Astrocyte (in vitro differentiated cells and primary cell): ENCODE measurements at regions not wholly inside any gene's neighbourhood (a gene's known extent, or its start where the extent isn't known, plus 50 kb on each side); places are given as distances from the start of the nearest gene placed in this dataset.

Experiments
- DNase-seq: peaks from one replicate; pipeline ENCODE4 v3.0.0-alpha.2; 2010; ENCODE audit warnings: low read depth
- FAIRE-seq: peaks from 2 replicates; lab custom pipeline; 2011; peaks lifted over from hg19 to GRCh38; lab: Jason Lieb, UNC
- H2AFZ ChIP-seq: 2 replicates; pipeline ENCODE4 v1.6.0; 2012; ENCODE audit warnings: low read depth, low read length, inconsistent platforms
- H3K27ac ChIP-seq: 2 replicates; pipeline ENCODE4 v1.5.1; 2011; ENCODE audit warnings: low read depth, low read length, inconsistent platforms
- H3K27me3 ChIP-seq: 2 replicates; pipeline ENCODE4 v1.6.0; 2011; ENCODE audit warnings: low read length, inconsistent platforms; ENCODE audit not compliant: insufficient read depth
- H3K36me3 ChIP-seq: 2 replicates; pipeline ENCODE4 v1.5.1; 2011; ENCODE audit warnings: low read length, inconsistent platforms; ENCODE audit not compliant: insufficient read depth
- H3K4me1 ChIP-seq: 2 replicates; pipeline ENCODE4 v1.5.1; 2011; ENCODE audit warnings: low read length, inconsistent platforms; ENCODE audit not compliant: insufficient read depth
- H3K4me2 ChIP-seq: 2 replicates; pipeline ENCODE4 v1.6.0; 2012; ENCODE audit warnings: low read length, inconsistent platforms
- H3K4me3 ChIP-seq: 2 replicates; pipeline ENCODE4 v1.5.1; 2011; ENCODE audit warnings: low read depth, mild to moderate bottlenecking, low read length, inconsistent platforms; ENCODE audit not compliant: insufficient read depth
- H3K79me2 ChIP-seq: 2 replicates; pipeline ENCODE4 v1.6.0; 2012; ENCODE audit warnings: mild to moderate bottlenecking, low read length, inconsistent platforms; ENCODE audit not compliant: insufficient read depth
- H3K9ac ChIP-seq: 2 replicates; pipeline ENCODE4 v1.6.0; 2012; ENCODE audit warnings: mild to moderate bottlenecking, low read length, inconsistent platforms
- H3K9me3 ChIP-seq: 2 replicates; pipeline ENCODE4 v1.5.1; 2012; ENCODE audit warnings: low read depth, mild to moderate bottlenecking, low read length, inconsistent platforms; ENCODE audit not compliant: insufficient read depth
- H4K20me1 ChIP-seq: 2 replicates; pipeline ENCODE4 v1.6.0; 2012; ENCODE audit warnings: low read length, inconsistent platforms; ENCODE audit not compliant: insufficient read depth
- H3K27ac Mint-ChIP-seq: one replicate; pipeline ENCODE4 v1.8.0; 2021; ENCODE audit warnings: mild to moderate bottlenecking, mixed read lengths; ENCODE audit not compliant: unreplicated experiment
- H3K27me3 Mint-ChIP-seq: one replicate; pipeline ENCODE4 v1.8.0; 2021; ENCODE audit warnings: low read depth, mixed read lengths; ENCODE audit not compliant: unreplicated experiment
- H3K36me3 Mint-ChIP-seq: one replicate; pipeline ENCODE4 v1.8.0; 2021; ENCODE audit warnings: low read depth, mixed read lengths; ENCODE audit not compliant: unreplicated experiment
- H3K4me1 Mint-ChIP-seq: one replicate; pipeline ENCODE4 v1.8.0; 2021; ENCODE audit warnings: low read depth, mixed read lengths; ENCODE audit not compliant: unreplicated experiment
- H3K4me3 Mint-ChIP-seq: one replicate; pipeline ENCODE4 v1.8.0; 2021; ENCODE audit warnings: mild to moderate bottlenecking, moderate library complexity, mixed read lengths; ENCODE audit not compliant: unreplicated experiment
- H3K9me3 Mint-ChIP-seq: one replicate; pipeline ENCODE4 v1.8.0; 2021; ENCODE audit warnings: mild to moderate bottlenecking, mixed read lengths; ENCODE audit not compliant: unreplicated experiment
- CTCF ChIP-seq: IDR thresholded peaks from 2 replicates; pipeline ENCODE4 v1.5.1; 2011; ENCODE audit warnings: low read depth, mild to moderate bottlenecking, inconsistent platforms, low read length, moderate library complexity; ENCODE audit not compliant: insufficient read depth
- EZH2 ChIP-seq: IDR thresholded peaks from 2 replicates; pipeline ENCODE4 v1.6.1; 2012; ENCODE audit warnings: mild to moderate bottlenecking, low read length, inconsistent platforms; ENCODE audit not compliant: insufficient read depth

DNA sequence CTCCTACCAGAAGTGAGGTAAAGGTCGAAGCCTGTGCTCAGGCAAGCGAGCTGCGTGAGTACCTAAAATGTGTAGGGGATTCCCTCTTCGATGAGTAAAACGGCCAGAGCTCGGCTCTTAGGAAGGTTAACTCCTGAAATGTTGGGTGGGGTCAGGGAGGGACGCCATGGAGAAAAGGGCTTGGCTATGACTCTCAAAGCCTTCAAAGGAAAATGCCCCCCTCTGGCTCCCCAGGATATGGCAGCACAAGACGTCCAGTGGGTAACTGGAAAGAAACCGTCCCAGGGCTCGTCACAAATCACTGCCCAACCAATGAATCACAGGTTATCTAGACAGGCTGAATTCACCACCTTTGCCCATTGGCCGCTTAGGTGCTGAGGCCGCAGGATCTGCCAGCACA is 58.0 kb downstream of the CALML3 start:
- FAIRE-seq: no peak
- Mint-ChIP-seq H3K27ac (no peak overlapping the region), H3K9me3 (peaks cover 3% of the 10 kb centered on the region), H3K4me3 (no peak overlapping the region), H3K4me1 (peaks cover 18% of the 10 kb centered on the region), H3K36me3 (no peaks in the 10 kb centered on the region), H3K27me3 (peaks cover 4% of the 10 kb centered on the region)
- Histone ChIP-seq H3K9ac (no peak overlapping the region), H3K4me3 (no peak overlapping the region), H3K27ac (no peak overlapping the region), H3K4me2 (no peak overlapping the region), H3K27me3 (no peaks in the 10 kb centered on the region), H3K36me3 (no peaks in the 10 kb centered on the region), H3K9me3 (peaks cover 5% of the 10 kb centered on the region), H2AFZ (no peak overlapping the region), H3K79me2 (no peaks in the 10 kb centered on the region), H3K4me1 (peaks cover 32% of the 10 kb centered on the region), H4K20me1 (no peaks in the 10 kb centered on the region)
- no peak for DNase-seq
- no peak for TF ChIP-seq EZH2
- no peak for TF ChIP-seq CTCF

DNA sequence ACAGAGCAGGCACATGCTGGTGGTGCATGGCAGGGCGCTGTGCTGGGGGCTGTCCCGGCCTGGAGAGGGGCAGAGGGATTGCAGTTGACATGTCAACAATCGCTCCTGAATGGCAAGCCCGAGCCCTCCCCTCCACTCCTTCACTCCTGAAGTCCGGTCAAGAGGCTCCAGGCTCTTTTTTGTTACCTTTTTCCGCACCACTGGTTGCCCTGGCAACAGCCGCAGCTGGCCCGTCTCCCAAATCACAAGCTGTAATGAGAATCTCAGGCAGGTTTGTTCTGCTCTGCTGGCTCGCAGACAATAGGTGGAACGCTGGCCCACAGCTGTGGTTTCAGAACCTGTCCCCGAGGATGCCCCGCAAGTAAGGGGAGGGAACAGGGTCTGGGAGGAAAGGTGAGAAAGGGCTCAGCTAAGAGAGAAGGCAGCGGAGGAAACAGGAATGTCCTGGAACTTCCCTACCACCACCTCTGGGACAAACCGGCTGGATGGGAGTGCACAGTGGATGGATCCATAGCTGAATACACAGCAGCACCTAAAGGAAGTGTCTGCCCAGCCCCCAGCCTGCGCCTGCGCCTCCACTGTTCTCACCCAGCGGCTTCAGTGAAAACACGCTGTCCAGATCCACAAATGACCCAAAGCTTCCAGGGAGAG is 58.9 kb downstream of the CALML3 start:
- H3K4me3 ChIP-seq: no peak overlapping the region
- Mint-ChIP-seq H3K4me1 (peaks cover 18% of the 10 kb centered on the region), H3K9me3 (peaks cover 3% of the 10 kb centered on the region), H3K36me3 (no peaks in the 10 kb centered on the region), H3K27ac (no peak overlapping the region), H3K4me3 (no peak overlapping the region), H3K27me3 (peaks cover 7% of the 10 kb centered on the region)
- no peak for FAIRE-seq
- H3K27ac ChIP-seq: no peak overlapping the region
- H3K4me2 ChIP-seq: peak overlapping the region; percentile 24
- no peak for TF ChIP-seq EZH2
- TF ChIP-seq CTCF: no peak
- no peaks in the 10 kb centered on the region for H3K27me3 ChIP-seq
- peaks cover 32% of the 10 kb centered on the region for H3K4me1 ChIP-seq
- DNase-seq: peak; percentile 60
- H3K9ac ChIP-seq: peak overlapping the region; percentile 9
- H3K79me2 ChIP-seq: no peaks in the 10 kb centered on the region
- H3K9me3 ChIP-seq: peaks cover 5% of the 10 kb centered on the region
- H4K20me1 ChIP-seq: no peaks in the 10 kb centered on the region
- no peaks in the 10 kb centered on the region for H3K36me3 ChIP-seq
- H2AFZ ChIP-seq: no peak overlapping the region

- no peaks in the 10 kb centered on the region for H3K36me3 ChIP-seq
- H3K9me3 Mint-ChIP-seq: peaks cover 3% of the 10 kb centered on the region
- H4K20me1 ChIP-seq: no peaks in the 10 kb centered on the region
- no peaks in the 10 kb centered on the region for H3K27me3 ChIP-seq
- TF ChIP-seq CTCF (no peak), EZH2 (no peak)
- no peaks in the 10 kb centered on the region for H3K79me2 ChIP-seq
- peak overlapping the region; percentile 26 for H3K9ac ChIP-seq
- peak; percentile 88 for FAIRE-seq
- peak overlapping the region; percentile 87 for H3K27ac Mint-ChIP-seq
- peaks cover 39% of the 10 kb centered on the region for H3K4me1 ChIP-seq
- H3K4me3 ChIP-seq: no peak overlapping the region
- H3K36me3 Mint-ChIP-seq: no peaks in the 10 kb centered on the region
- H3K9me3 ChIP-seq: peaks cover 5% of the 10 kb centered on the region
- H3K27me3 Mint-ChIP-seq: peaks cover 7% of the 10 kb centered on the region
- peak overlapping the region; percentile 8 for H3K4me3 Mint-ChIP-seq
- DNase-seq: peak; percentile 97
- H3K27ac ChIP-seq: peak overlapping the region; percentile 75
- H3K4me2 ChIP-seq: peak overlapping the region; percentile 24
- H2AFZ ChIP-seq: peak overlapping the region; percentile 31
- peaks cover 23% of the 10 kb centered on the region for H3K4me1 Mint-ChIP-seq
Observed at GRCh38 chr10:5584895-5585516, 60.2 kb downstream of the CALML3 start.
